SK-MEL-5 (cell line): ENCODE measurements at regions not wholly inside any gene's neighbourhood (a gene's known extent, or its start where the extent isn't known, plus 50 kb on each side); places are given as distances from the start of the nearest gene placed in this dataset.
A peak's percentile ranks its signal among the peaks of the same experiment; 100 is the strongest.

Experiments used
- DNase-seq: peaks from one replicate; pipeline ENCODE4 v3.0.0-alpha.2; 2016; ENCODE audit warnings: low read depth, low spot score
- in situ Hi-C: cut with HindIII; loops from 2 replicates; pipeline ENCODE4 v1.10.0; 2016; ENCODE audit warnings: low sequenced_read_pairs, high pct_unique_total_duplicates, low pct_unique_long_range_greater_than_20kb

- in situ Hi-C loops, result no loop called here
- no peak for DNase-seq
These were observed 535.3 kb downstream of the EFNA5 start for GRCh38 chr5:107135391-107135790.

- in situ Hi-C loops, result no loop called here
- no peak for DNase-seq
These were observed 535.8 kb downstream of the EFNA5 start for GRCh38 chr5:107134931-107135330.

- DNase-seq, result no peak
- in situ Hi-C loops, result no loop called here
These were observed 541.7 kb downstream of the EFNA5 start for GRCh38 chr5:107129051-107129450.

- DNase-seq, result no peak
- in situ Hi-C loops, result no loop called here
These were observed 542.9 kb downstream of the EFNA5 start for GRCh38 chr5:107127878-107128277.

GRCh38 chr5:107126341-107126740 lies 544.4 kb downstream of the EFNA5 start:
- in situ Hi-C loops, result no loop called here
- no peak for DNase-seq

GRCh38 chr5:107124376-107124775 lies 546.4 kb downstream of the EFNA5 start:
- in situ Hi-C loops, result no loop called here
- DNase-seq, result no peak

- DNase-seq, result no peak
- in situ Hi-C loops, result no loop called here
These were observed 547.7 kb downstream of the EFNA5 start for GRCh38 chr5:107123014-107123413.

GRCh38 chr5:107121793-107122519 lies 548.8 kb downstream of the EFNA5 start:
- in situ Hi-C loops, result no loop called here
- no peak for DNase-seq

- no peak for DNase-seq
- in situ Hi-C loops, result no loop called here
These were observed 551.1 kb downstream of the EFNA5 start for GRCh38 chr5:107119656-107120055.

- DNase-seq, result no peak
- in situ Hi-C loops, result no loop called here
These were observed 552.3 kb downstream of the EFNA5 start for GRCh38 chr5:107118184-107119019.

- DNase-seq, result no peak
- in situ Hi-C loops, result no loop called here
These were observed 558.5 kb downstream of the EFNA5 start for GRCh38 chr5:107112216-107112615.

- DNase-seq, result peak; percentile 42
- in situ Hi-C loops, result no loop called here
These were observed 566.4 kb downstream of the EFNA5 start for GRCh38 chr5:107104040-107104995.

GRCh38 chr5:107103522-107103921 lies 567.2 kb downstream of the EFNA5 start:
- in situ Hi-C loops, result no loop called here
- no peak for DNase-seq

- in situ Hi-C loops, result no loop called here
- no peak for DNase-seq
These were observed 570.6 kb downstream of the EFNA5 start for GRCh38 chr5:107100121-107100520.

GRCh38 chr5:107099506-107099905 lies 571.2 kb downstream of the EFNA5 start:
- in situ Hi-C loops, result no loop called here
- DNase-seq, result no peak

- in situ Hi-C loops, result no loop called here
- no peak for DNase-seq
These were observed 578.0 kb downstream of the EFNA5 start for GRCh38 chr5:107092695-107093094.

GRCh38 chr5:107090506-107090905 lies 580.2 kb downstream of the EFNA5 start:
- in situ Hi-C loops, result no loop called here
- no peak for DNase-seq

GRCh38 chr5:107088907-107089306 lies 581.8 kb downstream of the EFNA5 start:
- DNase-seq, result no peak
- in situ Hi-C loops, result no loop called here
